HG03457 (cell line): ENCODE measurements at regions not wholly inside any gene's neighbourhood (a gene's known extent, or its start where the extent isn't known, plus 50 kb on each side); places are given as distances from the start of the nearest gene placed in this dataset.

Source experiments
- ATAC-seq: cut with Tn5 transposase; IDR thresholded peaks from one replicate; pipeline ENCODE4 v1.9.1; 2021; ENCODE audit warnings: moderate number of reproducible peaks; ENCODE audit not compliant: unreplicated experiment

DNA sequence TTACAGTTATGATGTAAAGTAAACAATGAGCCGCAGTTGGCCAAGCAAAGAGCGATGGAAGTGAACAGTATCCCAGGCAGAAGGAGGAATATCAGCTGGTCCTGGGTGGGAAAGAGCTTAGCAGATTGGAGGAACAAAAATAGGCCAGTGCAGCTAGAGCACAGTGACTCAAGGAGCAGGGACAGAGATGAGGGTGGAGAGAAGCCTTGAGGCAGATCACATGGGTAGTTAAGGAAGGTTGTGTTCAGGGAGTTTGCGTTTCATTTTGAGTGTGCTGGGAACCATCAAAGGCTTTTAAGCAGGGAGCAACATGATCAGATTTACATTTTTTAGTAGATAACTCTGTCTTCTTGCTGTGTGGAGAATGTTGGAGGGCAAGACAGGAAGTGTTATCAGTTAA is 113.6 kb downstream of the OAT start:
- no peak for ATAC-seq

DNA sequence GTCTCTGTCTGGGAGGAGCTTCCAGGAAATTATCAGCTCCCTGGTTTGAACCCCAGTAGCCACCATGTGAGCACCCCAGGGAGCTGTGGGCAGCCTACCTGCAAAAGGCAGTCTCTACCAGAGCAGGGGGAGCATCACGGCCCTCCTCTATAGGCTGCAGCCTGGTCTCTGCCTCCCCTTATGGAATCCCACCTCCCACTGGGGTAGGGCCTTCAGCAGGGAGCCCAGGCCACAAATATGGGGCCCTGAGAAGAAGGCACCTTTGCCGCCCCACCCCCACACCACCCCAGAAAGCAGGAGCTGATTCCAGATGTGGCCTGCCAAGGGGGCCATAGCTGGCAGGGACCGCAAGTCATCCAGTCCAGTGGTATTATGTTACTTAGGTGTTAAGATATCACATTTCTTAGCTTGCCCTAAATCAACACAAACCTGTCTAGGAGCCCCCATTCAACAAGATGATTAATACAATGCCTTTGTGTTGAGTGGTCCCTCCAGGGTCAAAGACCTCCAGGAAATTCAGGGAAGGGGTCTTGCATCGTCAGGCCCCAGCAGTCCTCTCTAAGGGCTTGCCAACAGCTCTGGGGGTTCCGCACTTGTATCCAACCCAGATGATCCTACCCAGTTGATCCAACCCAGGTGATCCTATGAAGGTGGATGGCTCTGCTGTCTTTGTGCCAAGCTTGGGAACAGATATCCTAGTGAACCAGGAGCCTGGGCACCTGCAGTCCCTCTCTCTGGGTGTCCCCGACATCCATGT is 114.9 kb downstream of the OAT start:
- ATAC-seq: no peak

DNA sequence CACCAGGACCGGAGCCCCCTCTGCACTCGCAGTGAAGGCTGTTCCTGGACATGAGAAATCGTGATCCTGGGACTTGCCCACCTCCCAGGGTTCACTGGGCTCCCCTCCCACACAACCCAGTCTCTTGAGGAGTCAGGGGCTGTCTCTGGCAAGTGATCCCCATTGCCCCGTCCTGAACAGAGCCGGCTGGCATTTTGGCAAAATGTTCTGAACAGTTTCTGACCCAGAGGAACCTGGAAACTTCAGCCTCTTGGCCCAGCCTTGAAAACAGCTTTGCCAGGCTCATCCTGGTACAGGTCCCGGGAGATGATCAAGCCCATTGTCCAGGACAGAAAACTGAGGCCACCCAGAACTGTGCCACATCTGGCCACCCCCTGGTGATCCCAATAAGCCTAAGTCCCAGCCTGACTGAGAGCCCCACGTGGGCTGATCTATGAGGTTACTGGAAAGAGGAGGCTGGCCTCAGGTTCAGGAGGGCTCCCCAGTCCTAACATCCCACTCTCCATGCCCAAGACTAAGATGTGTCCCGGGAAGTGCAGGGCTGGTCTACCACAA is 115.7 kb downstream of the OAT start:
- no peak for ATAC-seq

DNA sequence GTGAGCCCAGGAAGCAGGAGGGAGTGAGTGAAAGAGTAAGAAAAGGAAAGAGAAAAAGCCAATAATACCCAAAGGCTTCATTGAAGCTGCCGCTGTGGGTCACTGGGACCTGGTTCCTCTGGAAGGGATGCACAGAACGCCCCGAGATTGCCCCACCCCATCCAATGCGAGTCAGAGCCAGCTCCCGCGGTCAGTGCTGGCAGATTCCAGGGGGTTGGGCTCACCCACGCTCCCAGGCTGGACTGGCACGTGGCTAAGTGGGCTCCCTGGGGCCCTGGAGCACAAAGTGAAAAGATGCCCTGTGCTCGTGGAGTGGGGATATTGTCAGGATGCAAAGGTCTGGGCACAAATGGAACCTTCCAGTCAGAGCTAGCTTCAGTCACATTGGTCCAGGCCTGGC is 117.0 kb downstream of the OAT start:
- ATAC-seq: no peak

GRCh38 chr10:124300735-124301134 is 118.0 kb downstream of the OAT start:
- no peak for ATAC-seq

DNA sequence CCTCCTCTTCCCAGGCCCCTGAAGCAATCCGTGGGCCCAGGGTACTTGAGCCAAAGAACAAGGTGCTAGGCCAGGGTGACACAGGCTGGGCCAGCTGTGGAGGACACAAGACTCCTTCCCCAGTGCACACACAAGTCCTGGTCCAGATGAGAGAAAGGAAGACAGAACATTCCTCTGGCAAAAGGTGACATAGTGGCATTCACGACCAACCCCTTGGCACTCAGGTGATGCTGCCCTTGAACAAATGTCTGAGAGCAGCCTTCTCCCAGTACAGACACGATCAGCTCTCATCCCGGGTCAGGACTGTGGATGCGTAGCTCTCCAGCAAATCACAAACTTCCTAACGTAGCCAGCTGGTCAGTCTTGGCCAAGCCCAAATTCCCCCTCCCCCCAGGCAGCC is 118.5 kb downstream of the OAT start:
- no peak for ATAC-seq

GRCh38 chr10:124299696-124300095 is 119.0 kb downstream of the OAT start:
- no peak for ATAC-seq

- no peak for ATAC-seq
Measured at GRCh38 chr10:124298891-124299290, 119.8 kb downstream of the OAT start.

DNA sequence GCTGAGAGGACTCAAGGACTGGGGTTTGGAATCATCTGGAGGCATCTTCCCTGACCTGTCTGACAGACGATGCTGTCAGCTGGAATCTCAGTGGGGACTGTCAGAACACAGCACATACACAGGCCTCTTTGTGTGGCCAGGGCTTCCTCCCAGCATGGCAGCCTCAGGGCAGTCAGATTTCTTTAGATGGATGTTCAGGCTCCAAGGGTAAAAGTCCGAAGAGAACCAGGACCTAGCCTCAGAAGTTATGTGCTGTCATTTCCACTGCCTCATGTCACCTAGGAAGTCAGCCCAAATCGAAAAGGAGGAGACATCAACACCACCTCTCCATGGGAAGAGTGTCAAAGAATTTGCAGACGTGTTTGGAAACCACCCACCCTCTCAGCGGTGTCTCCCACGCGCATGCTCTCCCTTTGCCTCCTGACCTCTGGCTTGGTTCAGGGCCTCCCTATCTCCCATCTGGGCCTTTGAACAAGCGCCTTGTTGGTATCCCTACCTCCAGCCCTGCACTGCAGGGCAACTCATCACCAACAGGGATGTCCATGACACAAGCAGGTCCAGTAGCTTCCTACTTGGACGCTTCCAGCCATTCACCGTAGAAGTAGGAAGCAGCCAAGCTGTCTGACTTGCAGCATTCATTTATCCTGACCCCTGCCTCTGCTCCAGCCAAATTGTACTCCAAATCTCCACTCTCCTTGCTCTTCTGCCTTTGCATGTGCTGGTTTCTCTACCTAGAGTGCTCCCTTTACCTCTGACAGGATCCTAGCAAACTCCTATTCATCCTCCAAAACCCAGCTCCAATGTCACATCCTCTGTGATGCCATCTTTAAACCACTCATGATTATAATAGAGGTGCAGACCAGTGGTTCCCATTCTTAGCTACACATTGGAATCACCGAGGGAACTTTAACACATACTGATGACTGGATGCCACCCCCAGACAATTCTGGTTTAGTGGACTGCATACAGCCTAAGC is 121.6 kb downstream of the OAT start:
- no peak for ATAC-seq

- ATAC-seq: no peak
Measured at GRCh38 chr10:124296121-124296812, 122.5 kb downstream of the OAT start.

DNA sequence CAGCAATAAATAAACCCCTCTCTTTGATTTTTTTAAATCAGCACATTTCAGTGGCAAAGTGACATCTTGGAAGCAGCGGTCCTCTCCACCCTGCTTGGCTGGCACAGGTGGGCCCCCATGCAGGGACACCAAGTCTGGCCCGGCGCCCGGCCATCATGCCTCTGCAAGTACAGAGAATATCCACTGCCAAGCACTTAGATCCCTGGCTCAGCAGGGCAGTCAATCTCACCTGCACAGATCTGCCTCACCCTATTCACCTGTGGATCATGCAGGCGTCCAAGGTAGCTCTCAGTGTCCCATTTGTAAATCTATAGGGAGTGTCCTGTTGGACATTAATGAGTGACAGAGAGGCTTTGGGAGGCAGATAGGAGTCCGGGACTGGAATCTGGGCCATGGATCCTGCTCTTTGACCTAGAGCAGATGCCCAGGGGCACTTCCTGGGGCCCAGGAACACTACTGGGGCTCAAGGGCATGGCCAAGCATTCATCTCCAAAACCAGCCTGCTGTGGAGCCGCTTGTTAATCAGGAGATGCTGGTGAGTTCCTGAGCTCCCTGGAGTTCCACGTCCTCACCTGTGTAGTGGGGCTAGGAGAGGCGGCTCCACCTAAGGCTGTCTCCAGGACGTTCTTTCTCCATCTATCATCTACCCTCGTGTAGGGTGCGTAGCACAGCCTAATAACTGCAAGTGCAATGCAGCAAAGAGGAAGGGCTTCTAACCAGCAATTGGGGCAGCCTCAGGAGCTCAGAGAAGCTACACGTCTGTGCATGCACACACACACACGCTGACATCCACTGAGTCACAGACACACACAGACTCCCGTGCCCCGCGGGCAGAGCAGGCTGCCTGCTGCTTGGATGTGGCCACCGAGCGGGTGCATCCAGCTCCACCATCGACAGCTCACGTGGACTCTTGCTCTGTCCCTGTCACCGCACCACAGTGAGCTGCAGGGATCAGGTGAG is 123.6 kb downstream of the OAT start:
- no peak for ATAC-seq

GRCh38 chr10:124293616-124294449 is 124.9 kb downstream of the OAT start:
- no peak for ATAC-seq

DNA sequence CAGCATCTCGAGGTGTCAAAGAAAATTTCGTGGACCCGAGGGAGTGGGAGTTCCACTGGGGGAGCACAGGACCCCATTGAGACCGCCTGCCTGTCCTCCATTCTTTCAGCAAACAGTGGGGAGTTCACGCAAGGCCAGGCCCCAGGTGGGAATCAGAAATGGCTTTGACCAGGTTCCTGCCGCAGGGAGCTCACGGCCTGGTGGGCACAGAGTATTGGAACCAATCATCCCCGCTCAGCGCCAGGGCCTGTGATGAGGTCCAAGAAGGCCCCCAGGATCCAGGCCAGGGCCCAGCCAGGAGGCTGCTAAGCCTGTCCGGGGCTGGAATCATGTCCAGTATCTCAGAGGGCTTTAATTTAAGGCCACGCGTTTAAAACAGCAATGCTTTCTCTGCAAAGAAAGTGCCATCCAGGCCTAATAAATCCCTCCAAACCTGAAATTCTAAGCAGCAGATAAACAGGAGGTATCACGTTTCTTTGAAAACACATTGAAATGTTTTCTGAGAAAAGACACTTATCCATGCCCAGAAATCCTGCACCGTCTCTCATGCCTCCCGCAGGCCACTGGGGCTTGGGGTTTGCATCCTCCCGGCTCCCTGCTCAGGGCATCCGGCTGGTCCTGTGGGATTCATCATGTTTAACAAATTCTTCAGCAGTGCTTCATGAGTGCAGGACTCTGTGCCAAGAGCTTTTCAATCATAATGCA is 125.7 kb downstream of the OAT start:
- no peak for ATAC-seq

DNA sequence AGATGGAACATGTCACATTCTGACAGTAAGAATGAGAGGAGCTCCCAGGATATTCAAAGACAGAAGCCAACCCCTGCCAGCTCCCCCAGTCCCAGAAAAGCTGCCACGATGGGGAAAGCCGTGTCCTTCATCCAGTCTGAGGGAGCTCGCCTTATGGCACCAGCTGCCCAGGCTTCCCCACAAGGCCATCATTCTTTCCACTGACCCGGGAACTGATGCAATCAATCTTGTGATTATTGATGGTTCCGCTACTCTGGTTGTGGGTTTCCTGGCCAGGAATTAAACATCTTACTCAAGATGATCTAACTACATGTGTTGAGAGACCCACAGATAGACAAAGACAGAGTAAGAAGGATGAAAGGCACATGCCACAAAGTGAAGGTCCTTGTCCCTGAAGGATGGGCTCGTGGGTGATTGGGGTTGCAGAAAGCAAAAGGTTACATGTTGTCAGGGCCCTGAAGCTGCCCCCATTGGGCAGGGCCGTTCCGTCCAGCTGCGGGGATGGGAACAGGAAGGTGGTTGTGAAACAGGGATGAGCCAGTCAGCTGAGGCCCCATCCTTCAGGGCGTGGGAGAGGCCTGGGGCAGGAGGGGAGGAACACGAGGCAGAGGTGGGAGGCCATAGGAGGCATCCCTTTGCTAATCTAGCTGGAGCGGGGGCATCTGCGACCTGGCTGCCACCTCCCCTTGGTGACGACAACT is 127.6 kb downstream of the OAT start:
- no peak for ATAC-seq

GRCh38 chr10:124289851-124290795 is 128.6 kb downstream of the OAT start:
- ATAC-seq: no peak

DNA sequence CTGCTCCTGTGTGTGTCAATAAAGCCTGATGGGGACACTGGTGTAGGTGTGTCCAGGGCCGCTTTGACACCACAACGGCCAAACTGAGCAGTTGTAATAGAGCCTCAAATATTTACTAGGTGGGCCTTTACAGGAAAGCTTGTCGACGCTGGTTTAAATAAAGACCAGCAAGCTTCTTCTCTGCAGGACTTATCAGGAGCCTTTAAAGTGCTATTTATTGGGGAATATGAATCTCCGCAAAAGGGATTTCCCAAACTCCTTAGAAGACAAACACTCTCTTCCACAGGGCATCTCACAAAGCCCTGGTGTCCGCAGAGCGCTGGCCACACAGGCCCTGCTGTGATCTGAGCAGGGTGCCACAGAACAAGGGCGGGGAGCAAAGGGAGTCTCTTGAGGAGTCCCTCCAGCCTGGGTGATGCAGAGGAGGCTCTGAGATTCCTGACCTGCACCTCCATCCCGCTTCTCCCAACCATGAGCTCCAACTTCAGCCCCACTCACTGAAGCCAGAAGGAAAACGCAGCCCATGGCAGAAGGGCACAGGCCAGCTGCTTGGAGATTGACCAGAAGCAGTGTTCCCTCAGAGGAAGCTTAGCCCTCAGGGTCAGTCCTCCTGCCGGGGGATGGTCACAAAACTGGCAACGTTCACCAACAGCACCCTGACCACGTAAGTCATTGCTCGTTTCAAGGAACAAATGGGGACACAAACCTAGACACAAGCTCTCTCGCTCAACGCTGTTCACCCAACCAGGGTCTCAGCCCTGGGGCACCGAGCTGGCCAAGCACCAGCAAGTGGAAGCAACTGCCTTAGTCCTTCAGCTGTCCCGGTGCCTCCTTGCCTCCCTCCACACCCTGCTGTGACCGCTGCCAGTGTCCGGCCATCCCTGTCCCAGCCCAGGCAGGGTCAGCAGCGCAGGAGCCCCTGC is 129.5 kb downstream of the OAT start:
- no peak for ATAC-seq
